LNCAP (cell line): ENCODE measurements at regions not wholly inside any gene's neighbourhood (a gene's known extent, or its start where the extent isn't known, plus 50 kb on each side); places are given as distances from the start of the nearest gene placed in this dataset.

Source experiments
- CTCF ChIP-seq: fragments of 450-650 bp; IDR thresholded peaks from 2 replicates; pipeline ENCODE4 v1.5.1; 2017; ENCODE audit warnings: mild to moderate bottlenecking

DNA sequence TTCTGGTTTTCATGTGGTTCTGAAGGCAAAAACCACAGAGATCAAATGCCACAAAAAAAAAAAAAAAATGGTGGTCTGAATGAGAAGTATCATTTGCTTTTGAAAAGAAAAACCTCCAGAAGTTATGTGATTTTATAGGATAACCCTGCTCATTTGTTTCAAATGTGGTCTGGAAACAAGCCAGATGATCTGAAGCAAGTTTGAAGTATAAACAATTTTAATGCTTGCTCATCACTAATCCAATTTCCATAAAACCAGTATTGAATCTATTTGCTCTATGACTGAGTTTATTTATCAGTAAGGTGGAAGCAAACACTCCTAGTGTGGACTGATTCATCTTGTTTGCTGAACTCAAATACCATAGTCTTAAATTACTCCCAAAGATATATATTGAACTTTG is 407.3 kb upstream of the FLRT2 start:
- no peak for TF ChIP-seq CTCF

DNA sequence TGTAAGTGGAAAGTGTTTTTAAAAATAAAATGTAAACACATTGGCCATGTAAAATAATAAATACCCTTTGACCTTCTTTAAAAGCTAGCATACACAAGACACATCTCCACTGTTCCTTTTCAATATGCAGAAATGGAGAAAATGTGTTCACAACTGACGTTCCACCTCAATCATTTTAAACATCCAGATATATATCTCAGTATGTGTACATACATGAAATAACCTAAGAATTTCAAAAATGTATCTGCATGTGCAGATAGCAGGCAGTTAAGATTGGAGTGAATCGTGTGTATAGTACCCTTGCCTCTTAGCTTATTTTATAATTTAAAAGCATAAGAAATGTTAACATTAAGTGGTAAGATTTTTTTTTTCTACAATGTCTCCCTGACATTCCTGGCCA is 406.2 kb upstream of the FLRT2 start:
- no peak for TF ChIP-seq CTCF

DNA sequence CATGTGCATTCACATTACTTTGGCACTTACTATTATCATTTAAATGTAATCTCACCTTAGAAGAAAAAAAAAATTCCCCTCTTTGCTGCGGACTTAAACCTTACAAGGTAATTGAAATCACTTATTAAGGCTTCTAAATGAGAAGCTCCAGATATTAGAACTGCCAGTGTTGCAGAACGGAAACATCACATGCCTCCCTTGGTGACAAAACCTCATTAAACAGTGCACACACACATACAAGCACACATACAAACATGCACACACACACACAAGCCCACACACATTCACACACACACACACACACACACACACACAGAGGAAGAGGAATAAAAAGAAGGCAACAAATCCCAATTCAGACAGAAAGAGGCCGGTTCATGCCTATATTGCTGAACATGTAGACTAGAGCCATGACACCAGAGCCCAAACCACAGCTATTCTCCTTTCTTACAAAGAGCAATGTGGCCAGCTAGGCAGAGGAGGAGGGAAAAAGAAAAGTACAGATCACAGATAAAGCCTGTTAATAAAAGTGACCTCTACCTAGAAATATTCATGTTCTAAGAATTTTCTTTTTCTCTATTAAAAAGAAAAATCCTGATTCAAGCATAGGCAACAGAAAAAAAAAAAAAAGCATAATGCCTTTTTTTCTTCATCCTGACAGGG is 405.2 kb upstream of the FLRT2 start:
- no peak for TF ChIP-seq CTCF

DNA sequence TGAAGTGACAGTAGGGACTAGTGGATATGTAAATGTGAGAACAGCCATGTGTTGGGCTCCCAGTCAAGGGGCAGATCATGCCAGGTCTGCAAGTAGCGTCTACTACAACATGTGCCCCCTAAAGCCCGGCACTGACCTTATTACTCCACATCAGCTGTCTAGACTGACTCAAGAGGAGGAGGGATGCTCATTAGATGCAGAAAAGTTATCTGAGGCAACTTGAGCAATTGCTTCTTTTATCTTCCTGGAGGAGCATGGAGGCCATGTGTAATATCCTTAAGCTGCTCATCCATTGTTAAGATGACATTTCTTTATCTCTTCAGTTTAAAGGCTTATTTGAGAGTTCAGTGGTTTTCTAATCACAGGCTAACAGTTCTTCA is 404.7 kb upstream of the FLRT2 start:
- no peak for TF ChIP-seq CTCF

DNA sequence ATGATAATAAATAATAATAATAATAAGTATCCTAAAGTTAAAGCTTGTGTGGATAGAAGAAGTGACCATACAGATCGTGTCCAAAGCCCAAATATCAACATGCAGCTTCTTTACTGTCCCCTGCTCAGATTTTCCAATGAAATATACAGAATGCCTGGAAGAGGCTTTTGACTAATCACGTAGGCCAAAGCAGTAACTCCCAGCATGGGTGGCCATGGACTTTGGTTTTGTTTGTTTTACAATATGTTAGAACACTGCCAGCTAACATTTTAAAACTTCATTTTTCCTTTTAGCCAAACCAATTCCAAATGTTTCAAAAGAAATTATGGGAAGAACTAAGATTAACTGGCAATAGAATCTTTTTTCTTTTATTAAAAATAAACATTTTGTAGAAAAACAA is 400.0 kb upstream of the FLRT2 start:
- no peak for TF ChIP-seq CTCF

- TF ChIP-seq CTCF, result peak; percentile 67
Measured at GRCh38 chr14:85131226-85131922, 398.6 kb upstream of the FLRT2 start.

- TF ChIP-seq CTCF, result no peak
Measured at GRCh38 chr14:85142982-85143381, 387.0 kb upstream of the FLRT2 start.

DNA sequence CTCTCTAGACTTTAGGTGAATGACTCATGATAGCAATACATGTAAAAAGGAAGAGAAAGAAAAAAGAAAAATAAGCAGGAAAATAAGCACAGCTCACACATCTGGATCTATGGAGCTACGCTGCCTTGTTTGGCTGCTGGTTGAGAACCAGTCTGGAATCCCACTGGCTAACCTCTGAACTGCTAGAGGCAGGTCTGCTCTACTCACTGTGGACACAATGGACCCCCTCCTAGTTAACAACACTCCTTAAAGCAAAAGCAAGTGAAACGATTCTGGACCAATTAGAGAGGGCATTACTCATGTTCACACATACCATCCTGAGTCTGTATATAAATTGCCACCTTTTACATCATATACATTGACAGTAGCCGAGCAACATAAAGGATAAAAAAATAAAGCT is 383.2 kb upstream of the FLRT2 start:
- no peak for TF ChIP-seq CTCF
